Prostate gland (tissue), 2 donors: ENCODE measurements at regions not wholly inside any gene's neighbourhood (a gene's known extent, or its start where the extent isn't known, plus 50 kb on each side); places are given as distances from the start of the nearest gene placed in this dataset.

ENCODE experiments used
- DNase-seq: peaks from one replicate; pipeline ENCODE4 v3.0.0-alpha.2; 2019; ENCODE audit warnings: low spot score
- H3K27ac ChIP-seq, 2 donors: fragments of 200-600 bp; sonication (generic); 2 replicates each; pipeline ENCODE4 v1.5.1; 2017 to 2019
- H3K27me3 ChIP-seq: fragments of 200-600 bp; sonication (generic); replicated peaks from 2 replicates; pipeline ENCODE4 v1.5.1; 2019; ENCODE audit not compliant: insufficient read depth
- H3K36me3 ChIP-seq, 2 donors: fragments of 200-600 bp; sonication (generic); 1 replicate in 1 of 2; 2 replicates in 1 of 2; pipeline versions ENCODE4 v1.5.1 to v1.8.1; 2017 to 2019
- H3K4me1 ChIP-seq: fragments of 200-600 bp; sonication (generic); replicated peaks from 2 replicates; pipeline ENCODE4 v1.5.1; 2019
- H3K4me3 ChIP-seq, 2 donors: fragments of 200-600 bp; sonication (generic); 2 replicates each; pipeline ENCODE4 v1.5.1; 2017 to 2019
- H3K9me3 ChIP-seq: fragments of 200-600 bp; sonication (generic); 2 replicates; pipeline ENCODE4 v1.5.1; 2017
- CTCF ChIP-seq, 4 experiments: fragments of 200-600 bp in 2 of 4; fragments of 450-650 bp in 2 of 4; sonication (generic) in 2 of 4; IDR thresholded peaks; 1 replicate in 3 of 4; 2 replicates in 1 of 4; pipeline ENCODE4 v1.5.1; 2016 to 2019; ENCODE audit warnings: antibody characterized with exemption in 4 of 4, mild to moderate bottlenecking in 2 of 4, moderate library complexity in 2 of 4
- POLR2A ChIP-seq: fragments of 450-650 bp; IDR thresholded peaks from one replicate; pipeline ENCODE4 v1.6.1; 2016; ENCODE audit warnings: antibody characterized with exemption, mild to moderate bottlenecking
- POLR2AphosphoS5 ChIP-seq: sonication (generic); formaldehyde crosslinking; IDR thresholded peaks from one replicate; pipeline ENCODE4 v1.6.1; 2017; ENCODE audit warnings: antibody characterized with exemption
- WGBS: methylation state at CpG from one replicate; pipeline ENCODE4 v1.1.5; 2018; 5-methylcytosine and 5-hydroxymethylcytosine counted together
- intact Hi-C: fragments of 100-400 bp; cut with DNase I; formaldehyde crosslinking; loops from one replicate; pipeline ENCODE4 v1.14.2; 2022

GRCh38 chr6:82833481-82833880 lies 232.2 kb downstream of the UBE3D start:
- no peaks in the 10 kb centered on the region for H3K27me3 ChIP-seq
- H3K4me1 ChIP-seq = no peaks in the 10 kb centered on the region
- H3K36me3 ChIP-seq = no peaks in the 10 kb centered on the region
- H3K4me3 ChIP-seq = no peak overlapping the region
- TF ChIP-seq POLR2A (no peak), CTCF (IDR thresholded peaks at IDR 0.05) (no peak), POLR2AphosphoS5 (no peak)
- no peak for DNase-seq
- 74% methylated on average over 2 of the region's 2 CpGs for WGBS
- no peak overlapping the region for H3K27ac ChIP-seq
- no peaks in the 10 kb centered on the region for H3K9me3 ChIP-seq
- intact Hi-C loops = no loop called here

- Histone ChIP-seq H3K36me3 (no peaks in the 10 kb centered on the region), H3K4me1 (no peaks in the 10 kb centered on the region), H3K27me3 (no peaks in the 10 kb centered on the region), H3K4me3 (no peak overlapping the region), H3K9me3 (no peaks in the 10 kb centered on the region), H3K27ac (no peak overlapping the region)
- WGBS = 86% methylated on average over 12 of the region's 12 CpGs
- DNase-seq = no peak
- intact Hi-C loops = no loop called here
- TF ChIP-seq CTCF (IDR thresholded peaks at IDR 0.05) (no peak), POLR2AphosphoS5 (no peak), POLR2A (no peak)
Measured at GRCh38 chr6:82836022-82836575, 229.5 kb downstream of the UBE3D start.

- no peaks in the 10 kb centered on the region for H3K36me3 ChIP-seq
- WGBS = 97% methylated on average over 1 of the region's 1 CpG
- no peak for DNase-seq
- no peaks in the 10 kb centered on the region for H3K27me3 ChIP-seq
- TF ChIP-seq POLR2AphosphoS5 = no peak
- no peak for TF ChIP-seq POLR2A
- no peak for TF ChIP-seq CTCF (IDR thresholded peaks at IDR 0.05)
- no peak overlapping the region for H3K4me3 ChIP-seq
- H3K27ac ChIP-seq = no peak overlapping the region
- intact Hi-C loops = no loop called here
- no peaks in the 10 kb centered on the region for H3K4me1 ChIP-seq
- H3K9me3 ChIP-seq = no peaks in the 10 kb centered on the region
Measured at GRCh38 chr6:82840571-82840970, 225.1 kb downstream of the UBE3D start.

GRCh38 chr6:82841309-82841708 lies 224.3 kb downstream of the UBE3D start:
- intact Hi-C loops = no loop called here
- Histone ChIP-seq H3K36me3 (no peaks in the 10 kb centered on the region), H3K9me3 (no peaks in the 10 kb centered on the region), H3K27me3 (no peaks in the 10 kb centered on the region), H3K27ac (no peak overlapping the region), H3K4me1 (no peaks in the 10 kb centered on the region), H3K4me3 (no peak overlapping the region)
- WGBS = 100% methylated on average over 2 of the region's 2 CpGs
- TF ChIP-seq POLR2A (no peak), POLR2AphosphoS5 (no peak), CTCF (IDR thresholded peaks at IDR 0.05) (no peak)
- DNase-seq = no peak
